Stimulated activated CD4-positive, alpha-beta T cell treated with anti-CD3 and anti-CD28 coated beads, Interleukin-4, amount 100 ng/mL, for 48 hours (primary cell): ENCODE measurements at regions not wholly inside any gene's neighbourhood (a gene's known extent, or its start where the extent isn't known, plus 50 kb on each side); places are given as distances from the start of the nearest gene placed in this dataset.
A peak's percentile ranks its signal among the peaks of the same experiment; 100 is the strongest.

Experiments used
- DNase-seq, 2 donors: peaks; one replicate each; pipeline ENCODE4 v3.0.0-alpha.2; 2020; ENCODE audit warnings: low read depth in 2 of 2

GRCh38 chr2:126476691-126477090 is 179.3 kb upstream of the GYPC start:
- DNase-seq, result no peak

DNA sequence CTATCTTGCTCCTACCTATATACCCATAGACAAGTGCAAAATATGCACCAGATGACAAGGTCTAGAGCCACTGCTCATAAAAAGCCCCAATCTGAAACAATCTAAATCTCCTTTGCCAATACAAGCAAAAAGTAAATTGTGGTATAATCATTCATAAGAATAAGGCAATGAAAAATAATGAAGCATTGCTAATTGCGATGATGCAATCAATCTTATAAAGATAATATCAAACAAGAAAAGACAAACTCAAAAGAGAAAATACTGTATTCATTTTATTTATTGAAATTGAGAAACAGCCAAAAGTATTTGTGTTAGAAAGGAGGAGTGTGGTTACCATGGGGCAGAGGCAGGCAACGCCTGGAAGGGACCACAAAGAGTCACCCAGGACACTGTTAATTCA is 175.9 kb upstream of the GYPC start:
- no peak for DNase-seq

DNA sequence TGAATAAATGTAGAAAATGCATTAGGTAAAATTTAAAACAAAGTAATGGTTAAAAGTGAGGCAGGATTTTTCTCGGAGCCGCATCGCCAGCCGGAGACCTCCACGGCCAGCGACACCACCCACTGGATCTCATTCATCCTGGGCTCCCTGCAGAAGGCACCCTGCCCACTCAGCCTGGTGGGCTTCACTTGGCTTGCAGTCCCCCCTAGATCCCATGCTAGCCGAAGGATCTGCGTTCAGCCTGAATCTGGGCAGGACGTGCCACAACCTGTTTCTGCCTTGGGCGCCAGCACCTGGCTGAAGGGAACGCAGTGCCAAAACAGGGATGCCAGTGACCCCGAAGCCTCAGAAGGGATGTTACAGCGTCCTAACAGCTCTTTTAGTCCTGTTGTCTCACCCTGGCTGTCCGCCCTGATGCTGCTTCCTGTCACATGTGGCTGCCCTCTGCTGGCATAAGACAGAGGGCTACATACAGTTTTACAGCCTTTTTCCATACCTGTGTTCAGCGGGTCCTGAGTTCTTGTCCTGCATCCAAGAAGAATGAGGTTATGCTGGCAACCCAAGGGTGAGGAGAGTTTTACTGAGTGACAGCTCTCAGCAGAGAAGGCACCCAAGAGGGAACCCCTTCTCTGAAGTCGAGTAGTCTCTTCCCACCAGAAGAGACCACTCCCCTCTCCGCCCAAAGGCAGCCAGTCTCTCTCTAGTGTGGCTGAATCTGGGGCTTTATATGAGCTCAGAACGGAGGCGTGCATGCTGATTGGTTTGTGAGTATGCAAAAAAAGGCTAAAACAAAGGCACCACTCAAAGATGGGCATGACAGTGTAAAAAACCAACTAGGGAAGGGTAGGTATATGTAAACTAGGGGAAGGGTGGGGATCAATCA is 173.1 kb upstream of the GYPC start:
- no peak for DNase-seq

DNA sequence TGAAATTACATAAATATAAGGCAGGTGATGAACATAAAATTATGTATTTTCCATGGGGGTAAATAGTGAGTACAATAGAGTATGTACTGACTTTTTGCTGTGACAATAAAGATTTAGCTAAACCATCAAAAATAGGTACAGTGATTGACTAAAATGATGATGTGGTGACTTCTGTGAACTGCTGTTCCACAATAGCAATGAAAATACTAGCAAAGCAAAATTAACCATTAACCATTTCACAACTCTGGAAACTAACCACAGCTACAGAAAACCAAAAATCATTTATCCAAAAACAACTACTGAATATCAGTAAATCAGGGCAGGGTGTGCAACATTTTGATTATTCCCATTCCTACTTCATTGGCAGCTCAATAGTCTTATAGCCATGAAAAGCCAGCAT is 161.4 kb upstream of the GYPC start:
- no peak for DNase-seq

DNA sequence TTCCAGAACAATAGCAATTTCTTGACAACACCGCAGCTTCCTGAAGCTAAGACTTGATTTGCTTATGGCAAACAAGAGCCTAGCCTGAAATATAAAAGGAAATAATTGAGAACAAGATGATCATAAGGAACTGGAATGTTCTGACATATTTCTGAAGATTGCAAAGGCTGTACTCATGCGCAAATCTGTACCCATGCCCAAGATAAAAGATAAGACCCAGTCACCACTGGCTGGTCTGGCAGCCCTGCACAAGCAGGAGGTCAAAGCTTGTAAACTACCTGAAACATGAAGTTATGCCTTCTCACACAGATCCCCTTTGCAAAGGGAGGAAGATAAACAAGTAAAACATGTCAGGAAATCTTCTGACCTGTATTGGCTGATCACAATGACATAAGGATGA is 160.8 kb upstream of the GYPC start:
- DNase-seq, result no peak

GRCh38 chr2:126496493-126496892 is 159.5 kb upstream of the GYPC start:
- DNase-seq, result no peak

- DNase-seq, result no peak
Observed at GRCh38 chr2:126503476-126503875, 152.5 kb upstream of the GYPC start.

DNA sequence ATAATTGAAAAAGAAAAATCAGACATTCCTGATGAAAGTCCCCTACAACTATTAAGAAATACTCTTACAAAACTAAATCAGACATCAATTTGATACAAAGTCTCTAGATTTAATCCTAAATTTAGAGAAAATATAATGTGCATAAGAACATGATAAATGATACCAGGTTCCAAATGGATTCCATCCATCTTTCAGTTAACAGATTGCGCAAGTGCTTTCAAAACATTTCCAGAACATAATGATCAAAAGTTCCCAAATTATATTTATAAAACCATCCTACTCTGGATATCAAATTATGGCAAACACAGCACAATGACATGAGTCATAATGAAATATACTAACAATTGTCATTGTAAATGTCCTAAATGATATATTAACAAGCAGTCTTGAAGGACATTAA is 151.0 kb upstream of the GYPC start:
- DNase-seq, result no peak

GRCh38 chr2:126506786-126507185 is 149.2 kb upstream of the GYPC start:
- DNase-seq, result no peak

GRCh38 chr2:126507425-126507911 is 148.5 kb upstream of the GYPC start:
- no peak for DNase-seq

DNA sequence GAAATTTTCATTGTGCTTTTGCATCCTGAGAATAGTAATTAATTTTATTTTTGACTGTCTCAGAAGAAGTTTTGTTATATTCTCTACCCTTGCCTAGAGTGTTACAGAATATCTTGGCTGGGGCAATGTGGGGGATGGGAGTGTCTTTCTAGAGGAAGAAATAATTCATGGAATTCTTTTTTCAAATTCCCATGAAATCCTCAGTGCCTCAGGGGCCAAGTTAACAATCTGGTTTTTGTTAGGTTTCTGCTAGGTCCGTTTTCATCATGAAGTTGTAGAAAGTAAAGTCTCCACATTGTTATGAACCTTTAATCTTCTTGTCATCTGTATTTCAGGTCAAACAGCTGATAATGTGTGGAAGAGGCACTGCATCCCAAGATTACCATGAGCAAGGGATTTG is 145.6 kb upstream of the GYPC start:
- DNase-seq, result no peak

- DNase-seq, result no peak
Observed at GRCh38 chr2:126510960-126511359, 145.0 kb upstream of the GYPC start.

GRCh38 chr2:126512026-126512425 is 143.9 kb upstream of the GYPC start:
- DNase-seq, result no peak

GRCh38 chr2:126513033-126513432 is 142.9 kb upstream of the GYPC start:
- DNase-seq, result no peak

- no peak for DNase-seq
Observed at GRCh38 chr2:126515471-126515870, 140.5 kb upstream of the GYPC start.

DNA sequence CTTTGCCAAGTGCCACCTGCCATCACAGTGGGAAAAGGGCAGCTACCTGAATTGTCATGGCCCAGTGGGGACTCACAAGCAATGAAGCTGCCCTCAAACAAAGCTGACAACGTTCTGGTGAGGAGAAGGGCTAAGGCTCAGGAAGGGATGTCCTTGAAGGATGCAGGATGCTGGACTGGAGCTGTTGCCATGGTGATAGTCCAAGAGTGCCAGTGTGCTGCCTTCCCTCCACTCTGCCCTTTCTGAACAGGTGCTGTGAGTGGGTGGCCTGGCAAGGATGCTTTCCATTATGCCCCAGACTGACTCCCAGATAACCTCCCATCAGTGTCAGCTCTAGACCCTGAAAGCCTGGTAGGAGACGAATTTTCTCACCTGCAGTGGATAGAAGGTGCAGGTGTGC is 137.8 kb upstream of the GYPC start:
- DNase-seq, result no peak

DNA sequence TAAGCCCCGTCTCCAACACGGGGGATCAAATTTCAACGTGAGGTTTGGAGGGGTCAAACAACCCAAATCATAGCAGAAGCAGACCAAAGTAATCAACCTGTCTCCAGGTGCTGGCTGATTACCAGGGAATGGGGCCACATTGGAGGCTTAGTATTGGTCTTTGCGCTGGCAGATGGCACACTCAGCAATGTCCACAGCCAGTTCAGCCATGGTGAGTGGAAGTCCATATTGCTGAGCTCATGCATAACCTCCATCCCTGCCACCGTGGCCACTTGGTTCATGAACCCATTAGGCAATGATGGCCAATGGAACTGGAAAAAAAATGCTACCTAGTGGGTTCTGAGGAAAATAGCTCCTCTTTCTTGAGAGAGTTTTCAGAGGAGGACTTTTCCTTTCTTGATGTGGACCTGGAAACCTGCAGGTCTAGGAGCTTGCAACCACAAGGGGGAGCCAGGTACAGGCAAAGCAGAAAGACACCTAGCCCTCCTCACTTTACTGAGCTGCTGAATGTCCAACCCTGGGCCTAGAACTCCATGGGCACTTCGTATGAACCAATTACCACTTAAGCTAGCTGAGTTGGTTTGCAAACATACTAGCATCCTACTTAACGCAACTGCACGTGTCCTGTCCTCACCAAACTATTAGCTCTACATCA is 128.0 kb upstream of the GYPC start:
- peak; percentile 54 to 60 for DNase-seq

- no peak for DNase-seq
Observed at GRCh38 chr2:126531029-126531428, 124.9 kb upstream of the GYPC start.

GRCh38 chr2:126534478-126534877 is 121.5 kb upstream of the GYPC start:
- DNase-seq, result no peak

- DNase-seq, result no peak
Observed at GRCh38 chr2:126535408-126535807, 120.5 kb upstream of the GYPC start.

GRCh38 chr2:126536605-126537200 is 119.3 kb upstream of the GYPC start:
- no peak for DNase-seq

GRCh38 chr2:126539101-126539500 is 116.9 kb upstream of the GYPC start:
- DNase-seq, result no peak

DNA sequence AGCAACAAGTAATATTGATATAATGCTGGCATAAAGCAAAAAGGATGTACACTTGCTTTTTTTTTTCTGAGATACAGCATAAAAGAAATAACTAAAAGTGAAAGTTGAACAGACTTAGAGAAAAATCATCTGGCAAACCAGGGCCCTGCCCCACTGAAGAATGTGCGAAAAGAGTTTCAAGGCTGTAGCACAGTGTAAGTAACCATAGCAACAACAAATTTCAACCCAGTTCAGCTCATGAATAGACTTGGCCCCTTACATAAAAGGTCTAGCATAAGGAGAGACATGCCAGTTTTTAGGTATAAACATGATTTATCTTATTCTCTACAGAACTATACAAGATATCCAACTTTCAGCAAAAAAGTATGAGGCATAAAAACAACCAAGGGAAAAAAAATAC is 113.7 kb upstream of the GYPC start:
- no peak for DNase-seq
